ENCODE measurements at regions not wholly inside any gene's neighbourhood (a gene's known extent, or its start where the extent isn't known, plus 50 kb on each side); places are given as distances from the start of the nearest gene placed in this dataset.

DNA sequence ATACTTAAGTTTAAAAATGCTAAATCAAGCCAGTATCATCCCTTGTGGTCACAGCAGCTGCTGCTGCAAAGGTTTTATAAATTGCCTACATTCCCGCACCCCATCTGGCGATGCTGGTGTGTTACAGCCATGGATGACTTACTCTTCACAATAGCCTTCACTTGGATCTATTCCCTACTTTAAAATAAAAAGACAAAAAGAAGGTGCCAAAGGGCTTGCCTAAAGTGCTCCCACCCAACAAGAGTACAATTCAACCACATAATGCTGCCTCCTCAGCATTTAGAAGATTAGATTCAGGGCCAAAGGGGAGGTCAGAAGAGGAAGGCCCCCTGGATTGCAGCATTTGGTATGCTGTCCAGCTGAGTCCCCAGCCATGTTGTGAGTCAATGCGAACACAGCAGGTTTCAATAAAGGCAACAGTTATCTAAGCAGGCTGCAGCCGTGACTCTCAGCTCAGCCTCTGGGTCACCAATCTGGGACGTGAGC, 176.1 kb downstream of the DAD1 start:
- Histone ChIP-seq H3K4me1 (ENCODE audit: insufficient read depth, insufficient read length) (no peaks in the 10 kb centered on the region), H3K4me3 (ENCODE audit: insufficient read length, low read depth) (no peak overlapping the region), H3K9ac (ENCODE audit: insufficient read length, low read depth) (no peak overlapping the region), H3K27me3 (ENCODE audit: insufficient read depth, insufficient read length) (no peaks in the 10 kb centered on the region), H3K9me3 (ENCODE audit: insufficient read depth, low read length) (no peaks in the 10 kb centered on the region), H3K36me3 (ENCODE audit: insufficient read depth, insufficient read length, low read length) (no peaks in the 10 kb centered on the region)
- DNase-seq (ENCODE audit: low read depth, low spot score): no peak
- TF ChIP-seq YY1 (IDR thresholded peaks at IDR 0.05; ENCODE audit: insufficient read depth, insufficient read length) (no peak), SUZ12 (IDR thresholded peaks at IDR 0.05; ENCODE audit: extremely low read depth, insufficient read depth, insufficient read length) (no peak), ZNF274 (IDR thresholded peaks at IDR 0.05; ENCODE audit: low read depth, low read length) (no peak)

DNA sequence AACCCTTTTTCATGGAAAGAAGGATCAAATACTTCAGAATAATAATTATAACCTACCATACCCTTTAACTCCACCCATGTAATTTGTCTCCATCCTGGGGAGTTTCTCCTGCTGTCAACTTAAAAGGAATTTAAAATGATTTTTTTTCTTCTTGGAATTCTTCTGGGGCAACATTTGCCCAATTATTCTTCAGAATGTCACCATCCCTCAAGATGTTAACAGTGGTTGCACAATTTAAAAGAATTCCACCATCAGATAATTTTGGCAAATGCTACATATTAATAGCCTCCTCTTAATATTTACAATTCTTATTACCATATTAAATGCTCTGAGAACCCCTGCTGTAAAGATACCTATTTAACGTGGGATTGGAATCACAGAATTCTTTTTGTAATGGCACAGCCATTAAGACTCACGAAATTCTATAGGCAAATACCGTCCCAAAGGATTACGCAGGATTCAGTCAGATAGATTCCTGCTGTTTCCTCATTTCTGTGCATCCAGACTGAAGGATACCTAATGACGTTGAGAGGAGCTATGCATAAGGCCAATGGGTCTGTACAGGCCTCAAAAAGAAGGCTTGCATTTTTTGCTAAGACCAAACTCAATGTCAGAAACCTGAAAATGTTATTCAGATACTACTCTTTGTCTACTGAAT, 177.5 kb downstream of the DAD1 start:
- Histone ChIP-seq H3K4me3 (ENCODE audit: insufficient read length, low read depth) (no peak overlapping the region), H3K4me1 (ENCODE audit: insufficient read depth, insufficient read length) (no peaks in the 10 kb centered on the region), H3K9ac (ENCODE audit: insufficient read length, low read depth) (no peak overlapping the region), H3K27me3 (ENCODE audit: insufficient read depth, insufficient read length) (no peaks in the 10 kb centered on the region), H3K9me3 (ENCODE audit: insufficient read depth, low read length) (no peaks in the 10 kb centered on the region), H3K36me3 (ENCODE audit: insufficient read depth, insufficient read length, low read length) (no peaks in the 10 kb centered on the region)
- DNase-seq (ENCODE audit: low read depth, low spot score): no peak
- TF ChIP-seq YY1 (IDR thresholded peaks at IDR 0.05; ENCODE audit: insufficient read depth, insufficient read length) (no peak), ZNF274 (IDR thresholded peaks at IDR 0.05; ENCODE audit: low read depth, low read length) (no peak), SUZ12 (IDR thresholded peaks at IDR 0.05; ENCODE audit: extremely low read depth, insufficient read depth, insufficient read length) (no peak)

GRCh38 chr14:22410497-22410896, 178.5 kb downstream of the DAD1 start:
- H3K36me3 ChIP-seq (ENCODE audit: insufficient read depth, insufficient read length, low read length): no peaks in the 10 kb centered on the region
- DNase-seq (ENCODE audit: low read depth, low spot score): no peak
- H3K4me3 ChIP-seq (ENCODE audit: insufficient read length, low read depth): no peak overlapping the region
- no peak overlapping the region for H3K9ac ChIP-seq (ENCODE audit: insufficient read length, low read depth)
- H3K9me3 ChIP-seq (ENCODE audit: insufficient read depth, low read length): no peaks in the 10 kb centered on the region
- H3K4me1 ChIP-seq (ENCODE audit: insufficient read depth, insufficient read length): no peaks in the 10 kb centered on the region
- H3K27me3 ChIP-seq (ENCODE audit: insufficient read depth, insufficient read length): no peaks in the 10 kb centered on the region
- TF ChIP-seq YY1 (IDR thresholded peaks at IDR 0.05; ENCODE audit: insufficient read depth, insufficient read length): no peak

GRCh38 chr14:22409006-22409405, 180.0 kb downstream of the DAD1 start:
- TF ChIP-seq SUZ12 (IDR thresholded peaks at IDR 0.05; ENCODE audit: extremely low read depth, insufficient read depth, insufficient read length) (no peak), ZNF274 (IDR thresholded peaks at IDR 0.05; ENCODE audit: low read depth, low read length) (no peak), YY1 (IDR thresholded peaks at IDR 0.05; ENCODE audit: insufficient read depth, insufficient read length) (no peak)
- H3K9me3 ChIP-seq (ENCODE audit: insufficient read depth, low read length): no peaks in the 10 kb centered on the region; the same call in 1 of the 2 replicates
- H3K4me3 ChIP-seq (ENCODE audit: insufficient read length, low read depth): no peak overlapping the region
- no peak for DNase-seq (ENCODE audit: low read depth, low spot score)
- no peaks in the 10 kb centered on the region for H3K27me3 ChIP-seq (ENCODE audit: insufficient read depth, insufficient read length)
- H3K4me1 ChIP-seq (ENCODE audit: insufficient read depth, insufficient read length): no peaks in the 10 kb centered on the region
- H3K36me3 ChIP-seq (ENCODE audit: insufficient read depth, insufficient read length, low read length): no peaks in the 10 kb centered on the region
- H3K9ac ChIP-seq (ENCODE audit: insufficient read length, low read depth): no peak overlapping the region

DNA sequence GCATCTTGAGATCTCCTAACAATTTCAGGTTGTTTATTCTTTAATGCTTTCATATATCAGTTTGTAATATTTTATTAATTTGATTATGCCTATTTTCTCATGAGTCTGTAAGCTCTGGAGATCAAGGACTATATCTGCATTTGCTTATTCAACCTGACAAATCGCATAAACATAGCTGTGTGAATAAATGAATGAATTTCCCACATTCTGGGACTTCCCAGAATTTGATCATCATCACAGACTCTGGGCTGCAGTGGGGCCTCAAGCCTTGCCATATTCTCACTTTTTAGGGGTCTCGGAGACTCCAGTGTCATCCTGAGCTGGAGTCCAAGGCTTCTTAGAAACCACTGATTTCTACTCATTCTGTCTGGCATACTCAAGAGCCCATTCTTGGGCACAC, 180.5 kb downstream of the DAD1 start:
- no peak overlapping the region for H3K4me3 ChIP-seq (ENCODE audit: insufficient read length, low read depth)

DNA sequence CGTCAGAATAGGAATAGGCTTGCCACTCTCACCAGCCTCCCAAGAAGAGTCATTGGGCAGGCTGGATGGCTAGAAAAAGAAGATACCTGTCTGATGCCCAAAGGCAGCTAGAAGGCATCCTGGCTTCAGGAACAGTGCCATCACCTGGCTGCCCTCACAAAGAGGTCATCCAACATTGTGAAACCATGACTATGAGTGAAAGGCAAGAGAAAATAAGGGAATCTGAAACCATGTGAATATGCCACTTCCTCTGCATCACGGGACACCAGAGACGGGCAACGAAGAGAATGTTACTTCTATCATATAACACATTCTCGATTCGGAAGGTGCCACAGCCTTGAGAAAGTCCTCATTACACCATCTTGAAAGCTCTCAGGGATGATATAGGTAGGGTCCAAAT, 182.0 kb downstream of the DAD1 start:
- H3K27me3 ChIP-seq (ENCODE audit: insufficient read depth, insufficient read length): no peaks in the 10 kb centered on the region
- H3K4me3 ChIP-seq (ENCODE audit: insufficient read length, low read depth): no peak overlapping the region
- no peaks in the 10 kb centered on the region for H3K36me3 ChIP-seq (ENCODE audit: insufficient read depth, insufficient read length, low read length)
- no peak for DNase-seq (ENCODE audit: low read depth, low spot score)
- H3K4me1 ChIP-seq (ENCODE audit: insufficient read depth, insufficient read length): no peaks in the 10 kb centered on the region
- no peak for TF ChIP-seq YY1 (IDR thresholded peaks at IDR 0.05; ENCODE audit: insufficient read depth, insufficient read length)
- TF ChIP-seq ZNF274 (IDR thresholded peaks at IDR 0.05; ENCODE audit: low read depth, low read length): no peak
- no peak for TF ChIP-seq SUZ12 (IDR thresholded peaks at IDR 0.05; ENCODE audit: extremely low read depth, insufficient read depth, insufficient read length)
- no peak overlapping the region for H3K9ac ChIP-seq (ENCODE audit: insufficient read length, low read depth)
- H3K9me3 ChIP-seq (ENCODE audit: insufficient read depth, low read length): no peaks in the 10 kb centered on the region; the same call in 1 of the 2 replicates

More for the DNA sequence above, 180.5 kb downstream of the DAD1 start:
- Histone ChIP-seq H3K9me3 (ENCODE audit: insufficient read depth, low read length) (no peaks in the 10 kb centered on the region; the same call in 1 of the 2 replicates), H3K36me3 (ENCODE audit: insufficient read depth, insufficient read length, low read length) (no peaks in the 10 kb centered on the region), H3K27me3 (ENCODE audit: insufficient read depth, insufficient read length) (no peaks in the 10 kb centered on the region), H3K9ac (ENCODE audit: insufficient read length, low read depth) (no peak overlapping the region), H3K4me1 (ENCODE audit: insufficient read depth, insufficient read length) (no peaks in the 10 kb centered on the region)
- TF ChIP-seq SUZ12 (IDR thresholded peaks at IDR 0.05; ENCODE audit: extremely low read depth, insufficient read depth, insufficient read length) (no peak), YY1 (IDR thresholded peaks at IDR 0.05; ENCODE audit: insufficient read depth, insufficient read length) (no peak), ZNF274 (IDR thresholded peaks at IDR 0.05; ENCODE audit: low read depth, low read length) (no peak)
- no peak for DNase-seq (ENCODE audit: low read depth, low spot score)

DNA sequence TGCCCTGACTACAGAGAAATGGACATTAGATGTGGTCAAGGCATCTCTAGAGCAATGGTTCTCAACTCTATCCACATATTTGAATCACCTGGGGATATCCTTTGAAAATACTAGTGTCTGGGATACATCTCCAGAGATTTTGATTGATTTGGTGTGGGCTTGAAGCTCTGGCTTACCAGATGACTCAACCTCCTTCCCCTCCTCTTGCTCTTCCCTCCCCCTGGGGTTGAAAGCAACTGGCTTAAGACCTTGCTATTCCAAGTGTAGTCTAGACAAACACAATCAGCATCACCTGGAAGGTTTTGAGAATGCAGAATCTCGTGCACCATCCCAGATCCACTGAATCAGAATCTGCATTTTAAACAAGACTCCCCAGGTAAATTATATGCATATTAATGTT, 183.8 kb downstream of the DAD1 start:
- H3K27me3 ChIP-seq (ENCODE audit: insufficient read depth, insufficient read length): no peaks in the 10 kb centered on the region
- no peaks in the 10 kb centered on the region for H3K4me1 ChIP-seq (ENCODE audit: insufficient read depth, insufficient read length)
- H3K9ac ChIP-seq (ENCODE audit: insufficient read length, low read depth): no peak overlapping the region
- H3K9me3 ChIP-seq (ENCODE audit: insufficient read depth, low read length): no peaks in the 10 kb centered on the region; the same call in 1 of the 2 replicates
- DNase-seq (ENCODE audit: low read depth, low spot score): no peak
- TF ChIP-seq YY1 (IDR thresholded peaks at IDR 0.05; ENCODE audit: insufficient read depth, insufficient read length): no peak
- no peak for TF ChIP-seq ZNF274 (IDR thresholded peaks at IDR 0.05; ENCODE audit: low read depth, low read length)
- TF ChIP-seq SUZ12 (IDR thresholded peaks at IDR 0.05; ENCODE audit: extremely low read depth, insufficient read depth, insufficient read length): no peak
- H3K4me3 ChIP-seq (ENCODE audit: insufficient read length, low read depth): no peak overlapping the region
- H3K36me3 ChIP-seq (ENCODE audit: insufficient read depth, insufficient read length, low read length): no peaks in the 10 kb centered on the region

Measured in NT2/D1 (cell line).